RWPE2 (cell line): ENCODE measurements at regions not wholly inside any gene's neighbourhood (a gene's known extent, or its start where the extent isn't known, plus 50 kb on each side); places are given as distances from the start of the nearest gene placed in this dataset.

ENCODE experiments used
- ATAC-seq: fragments of 200-7000 bp; cut with Tn5 transposase; 3 replicates; pipeline ENCODE4 v1.9.1; 2021; ENCODE audit warnings: low read depth
- DNase-seq: peaks from one replicate; pipeline ENCODE4 v3.0.0-alpha.2; 2020; ENCODE audit warnings: low spot score
- H3K27ac ChIP-seq: fragments of 450-650 bp; 2 replicates; pipeline ENCODE4 v1.5.1; 2017; ENCODE audit warnings: mild to moderate bottlenecking; ENCODE audit not compliant: poor library complexity, severe bottlenecking
- H3K27me3 ChIP-seq: fragments of 250-450 bp; sonication (Bioruptor Pico); 2 replicates; pipeline ENCODE4 v1.5.1; 2021; ENCODE audit warnings: mild to moderate bottlenecking, moderate library complexity; ENCODE audit not compliant: insufficient read depth, poor library complexity, severe bottlenecking
- H3K36me3 ChIP-seq: fragments of 250-450 bp; sonication (Bioruptor Pico); 2 replicates; pipeline ENCODE4 v1.5.1; 2020; ENCODE audit warnings: low read depth, mild to moderate bottlenecking, moderate library complexity
- H3K4me1 ChIP-seq: fragments of 250-450 bp; sonication (Bioruptor Pico); 2 replicates; pipeline ENCODE4 v1.5.1; 2021; ENCODE audit warnings: mild to moderate bottlenecking, moderate library complexity; ENCODE audit not compliant: insufficient read depth, poor library complexity, severe bottlenecking
- H3K4me3 ChIP-seq: fragments of 250-450 bp; sonication (Bioruptor Pico); 2 replicates; pipeline ENCODE4 v1.5.1; 2021; ENCODE audit warnings: mild to moderate bottlenecking, moderate library complexity; ENCODE audit not compliant: severe bottlenecking
- H3K9me3 ChIP-seq: fragments of 250-450 bp; sonication (Bioruptor Pico); 2 replicates; pipeline ENCODE4 v1.5.1; 2021; ENCODE audit warnings: mild to moderate bottlenecking, moderate library complexity; ENCODE audit not compliant: severe bottlenecking
- TF ChIP-seq, protein P1 (sequence below): fragments of 450-650 bp; IDR thresholded peaks from one replicate; pipeline ENCODE4 v1.5.1; 2017; ENCODE audit warnings: mild to moderate bottlenecking, moderate library complexity; ENCODE audit not compliant: poor library complexity, severe bottlenecking

- no peak for DNase-seq
- no peak overlapping the region for H3K4me3 ChIP-seq
- no peaks in the 10 kb centered on the region for H3K4me1 ChIP-seq
- H3K27ac ChIP-seq: no peak overlapping the region
- TF ChIP-seq, protein P1, sequence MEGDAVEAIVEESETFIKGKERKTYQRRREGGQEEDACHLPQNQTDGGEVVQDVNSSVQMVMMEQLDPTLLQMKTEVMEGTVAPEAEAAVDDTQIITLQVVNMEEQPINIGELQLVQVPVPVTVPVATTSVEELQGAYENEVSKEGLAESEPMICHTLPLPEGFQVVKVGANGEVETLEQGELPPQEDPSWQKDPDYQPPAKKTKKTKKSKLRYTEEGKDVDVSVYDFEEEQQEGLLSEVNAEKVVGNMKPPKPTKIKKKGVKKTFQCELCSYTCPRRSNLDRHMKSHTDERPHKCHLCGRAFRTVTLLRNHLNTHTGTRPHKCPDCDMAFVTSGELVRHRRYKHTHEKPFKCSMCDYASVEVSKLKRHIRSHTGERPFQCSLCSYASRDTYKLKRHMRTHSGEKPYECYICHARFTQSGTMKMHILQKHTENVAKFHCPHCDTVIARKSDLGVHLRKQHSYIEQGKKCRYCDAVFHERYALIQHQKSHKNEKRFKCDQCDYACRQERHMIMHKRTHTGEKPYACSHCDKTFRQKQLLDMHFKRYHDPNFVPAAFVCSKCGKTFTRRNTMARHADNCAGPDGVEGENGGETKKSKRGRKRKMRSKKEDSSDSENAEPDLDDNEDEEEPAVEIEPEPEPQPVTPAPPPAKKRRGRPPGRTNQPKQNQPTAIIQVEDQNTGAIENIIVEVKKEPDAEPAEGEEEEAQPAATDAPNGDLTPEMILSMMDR: no peak
- no peaks in the 10 kb centered on the region for H3K36me3 ChIP-seq
- no peaks in the 10 kb centered on the region for H3K27me3 ChIP-seq
- H3K9me3 ChIP-seq: no peaks in the 10 kb centered on the region
- no peak for ATAC-seq
Observed at GRCh38 chr13:60753641-60754040, 356.6 kb downstream of the TDRD3 start.

- no peak overlapping the region for H3K27ac ChIP-seq
- no peak overlapping the region for H3K4me3 ChIP-seq
- H3K36me3 ChIP-seq: no peaks in the 10 kb centered on the region
- no peaks in the 10 kb centered on the region for H3K9me3 ChIP-seq
- no peaks in the 10 kb centered on the region for H3K4me1 ChIP-seq
- no peaks in the 10 kb centered on the region for H3K27me3 ChIP-seq
- TF ChIP-seq, protein P1: no peak
- DNase-seq (no peak), ATAC-seq (no peak)
Observed at GRCh38 chr13:60745343-60745742, 348.3 kb downstream of the TDRD3 start.

GRCh38 chr13:60733933-60734332 is 336.9 kb downstream of the TDRD3 start:
- TF ChIP-seq, protein P1: no peak
- ATAC-seq: no peak
- Histone ChIP-seq H3K4me3 (no peak overlapping the region), H3K27ac (no peak overlapping the region), H3K9me3 (no peaks in the 10 kb centered on the region), H3K4me1 (no peaks in the 10 kb centered on the region), H3K27me3 (no peaks in the 10 kb centered on the region), H3K36me3 (no peaks in the 10 kb centered on the region)
- DNase-seq: no peak

GRCh38 chr13:60727140-60727539 is 330.1 kb downstream of the TDRD3 start:
- ATAC-seq: no peak

GRCh38 chr13:60721063-60721462 is 324.0 kb downstream of the TDRD3 start:
- Histone ChIP-seq H3K4me1 (no peaks in the 10 kb centered on the region), H3K27me3 (peaks cover 3% of the 10 kb centered on the region), H3K27ac (no peak overlapping the region), H3K4me3 (no peak overlapping the region), H3K9me3 (no peaks in the 10 kb centered on the region), H3K36me3 (no peaks in the 10 kb centered on the region)
- ATAC-seq (no peak), DNase-seq (no peak)
- TF ChIP-seq, protein P1: no peak

More at GRCh38 chr13:60727140-60727539, 330.1 kb downstream of the TDRD3 start:
- Histone ChIP-seq H3K4me1 (no peaks in the 10 kb centered on the region), H3K27ac (no peak overlapping the region), H3K4me3 (no peak overlapping the region), H3K36me3 (no peaks in the 10 kb centered on the region), H3K27me3 (peaks cover 3% of the 10 kb centered on the region), H3K9me3 (no peaks in the 10 kb centered on the region)
- TF ChIP-seq, protein P1: no peak
- no peak for DNase-seq
